Glutamatergic neuron (in vitro differentiated cells): ENCODE measurements at regions not wholly inside any gene's neighbourhood (a gene's known extent, or its start where the extent isn't known, plus 50 kb on each side); places are given as distances from the start of the nearest gene placed in this dataset.
"Not testable (repeated sequence)": the region's sequence is repeated elsewhere in the genome, so short reads cannot be mapped to it uniquely, and the experiment has no call there.

ENCODE experiments used
- DNase-seq: peaks from one replicate; pipeline ENCODE4 v3.0.0; 2022
- H3K27ac Mint-ChIP-seq: one replicate; pipeline ENCODE4 v1.8.0; 2020; ENCODE audit warnings: mild to moderate bottlenecking, mixed read lengths, inconsistent platforms; ENCODE audit not compliant: unreplicated experiment
- H3K27me3 Mint-ChIP-seq: one replicate; pipeline ENCODE4 v1.8.0; 2020; ENCODE audit warnings: mild to moderate bottlenecking, moderate library complexity, mixed read lengths, inconsistent platforms; ENCODE audit not compliant: unreplicated experiment
- H3K36me3 Mint-ChIP-seq: one replicate; pipeline ENCODE4 v1.8.0; 2020; ENCODE audit warnings: mild to moderate bottlenecking, mixed read lengths, inconsistent platforms; ENCODE audit not compliant: unreplicated experiment
- H3K4me1 Mint-ChIP-seq: one replicate; pipeline ENCODE4 v1.8.0; 2020; ENCODE audit warnings: mild to moderate bottlenecking, low read depth, mixed read lengths, inconsistent platforms; ENCODE audit not compliant: unreplicated experiment
- H3K4me3 Mint-ChIP-seq: one replicate; pipeline ENCODE4 v1.8.0; 2020; ENCODE audit warnings: mild to moderate bottlenecking, mixed read lengths, inconsistent platforms; ENCODE audit not compliant: unreplicated experiment
- H3K9me3 Mint-ChIP-seq: one replicate; pipeline ENCODE4 v1.8.0; 2020; ENCODE audit warnings: mild to moderate bottlenecking, moderate library complexity, mixed read lengths, inconsistent platforms; ENCODE audit not compliant: unreplicated experiment
- TF ChIP-seq, protein P1 (sequence below): fragments of 200-600 bp; sonication (generic); IDR thresholded peaks from one replicate; pipeline ENCODE4 v1.5.0; 2021; ENCODE audit not compliant: partially characterized antibody, unreplicated experiment

DNA sequence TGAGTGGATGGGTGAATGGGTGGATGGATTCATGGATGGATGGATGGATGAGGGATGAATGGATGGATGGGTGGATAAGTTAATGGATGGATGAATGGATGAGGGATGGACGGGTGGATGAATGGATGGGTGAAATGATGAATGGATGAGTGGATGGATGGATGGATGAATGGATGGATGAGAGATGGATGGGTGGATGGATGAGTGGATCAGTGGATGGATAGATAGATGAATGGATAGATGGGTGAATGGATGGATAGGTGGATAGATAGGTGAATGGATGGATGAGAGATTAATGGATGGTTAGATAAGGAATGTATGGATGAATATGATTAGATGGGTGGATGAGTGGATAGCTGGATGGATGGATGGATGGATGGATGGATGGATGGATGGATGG is 313.5 kb downstream of the NPHP4 start:
- Mint-ChIP-seq H3K27ac (no peak overlapping the region), H3K9me3 (peaks cover 9% of the 10 kb centered on the region), H3K4me3 (no peak overlapping the region), H3K36me3 (peaks cover 5% of the 10 kb centered on the region), H3K4me1 (no peaks in the 10 kb centered on the region), H3K27me3 (peaks cover 3% of the 10 kb centered on the region)
- TF ChIP-seq, protein P1, sequence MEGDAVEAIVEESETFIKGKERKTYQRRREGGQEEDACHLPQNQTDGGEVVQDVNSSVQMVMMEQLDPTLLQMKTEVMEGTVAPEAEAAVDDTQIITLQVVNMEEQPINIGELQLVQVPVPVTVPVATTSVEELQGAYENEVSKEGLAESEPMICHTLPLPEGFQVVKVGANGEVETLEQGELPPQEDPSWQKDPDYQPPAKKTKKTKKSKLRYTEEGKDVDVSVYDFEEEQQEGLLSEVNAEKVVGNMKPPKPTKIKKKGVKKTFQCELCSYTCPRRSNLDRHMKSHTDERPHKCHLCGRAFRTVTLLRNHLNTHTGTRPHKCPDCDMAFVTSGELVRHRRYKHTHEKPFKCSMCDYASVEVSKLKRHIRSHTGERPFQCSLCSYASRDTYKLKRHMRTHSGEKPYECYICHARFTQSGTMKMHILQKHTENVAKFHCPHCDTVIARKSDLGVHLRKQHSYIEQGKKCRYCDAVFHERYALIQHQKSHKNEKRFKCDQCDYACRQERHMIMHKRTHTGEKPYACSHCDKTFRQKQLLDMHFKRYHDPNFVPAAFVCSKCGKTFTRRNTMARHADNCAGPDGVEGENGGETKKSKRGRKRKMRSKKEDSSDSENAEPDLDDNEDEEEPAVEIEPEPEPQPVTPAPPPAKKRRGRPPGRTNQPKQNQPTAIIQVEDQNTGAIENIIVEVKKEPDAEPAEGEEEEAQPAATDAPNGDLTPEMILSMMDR: no peak
- DNase-seq: no peak

DNA sequence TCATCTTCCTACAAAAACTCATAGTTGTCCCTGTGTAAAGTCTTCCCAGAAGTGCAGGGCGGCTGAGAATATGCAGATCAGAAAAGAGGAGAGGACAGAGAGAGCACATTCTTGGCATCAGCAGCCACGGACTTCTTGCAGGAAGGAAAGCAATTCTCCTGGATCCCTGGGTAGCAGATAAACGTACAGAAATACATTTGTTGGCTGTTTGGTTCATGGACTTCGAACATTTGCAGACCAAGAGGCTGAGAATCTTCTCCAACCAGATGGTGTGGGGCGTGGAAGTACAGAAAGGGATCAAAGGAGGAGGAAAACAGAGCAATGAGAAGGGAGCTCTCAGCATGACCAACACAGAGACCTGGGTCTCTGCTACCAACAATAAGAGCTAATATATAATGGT is 319.9 kb downstream of the NPHP4 start:
- H3K27ac Mint-ChIP-seq, H3K27me3 Mint-ChIP-seq, H3K4me3 Mint-ChIP-seq, H3K4me1 Mint-ChIP-seq, DNase-seq: not testable (repeated sequence)
- H3K36me3 Mint-ChIP-seq: peaks cover 14% of the 10 kb centered on the region
- H3K9me3 Mint-ChIP-seq: peaks cover 23% of the 10 kb centered on the region

DNA sequence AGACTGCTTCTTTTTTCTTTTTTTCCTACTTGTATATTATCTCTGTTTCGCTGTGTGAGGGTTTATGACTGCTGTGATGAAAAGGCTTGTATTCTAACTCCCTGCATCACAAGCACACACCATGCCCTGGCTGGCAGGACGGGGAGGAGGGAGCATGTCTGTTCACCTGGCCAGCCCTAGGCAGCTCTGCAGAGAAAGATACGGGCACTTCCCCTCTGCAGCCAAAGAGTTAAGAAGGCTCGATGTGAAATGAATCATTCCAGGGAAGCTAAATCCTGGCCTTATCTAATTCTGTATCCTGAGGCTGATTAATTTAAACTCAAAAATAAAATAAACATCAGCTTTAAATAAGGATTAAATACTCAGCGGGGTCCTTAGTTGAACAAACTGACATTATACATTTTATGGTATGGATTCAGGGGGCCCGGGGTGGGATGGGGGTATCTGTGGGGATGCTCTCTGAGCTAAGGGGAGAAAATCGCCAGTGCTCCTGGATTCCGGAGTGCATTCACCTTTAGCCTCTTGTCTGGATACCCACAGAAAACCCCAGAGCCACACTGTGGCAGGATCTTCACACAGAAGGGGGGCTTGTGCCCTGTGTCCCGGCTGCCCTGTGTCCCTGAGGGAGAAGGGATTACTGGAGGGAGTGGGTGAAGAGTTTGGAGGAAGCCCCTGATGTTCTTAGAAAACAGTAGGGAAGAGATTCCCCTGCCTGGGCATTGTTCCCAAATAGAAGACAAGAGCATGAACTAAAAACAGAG is 321.5 kb downstream of the NPHP4 start:
- no peak for DNase-seq
- Mint-ChIP-seq H3K4me3 (no peak overlapping the region), H3K27me3 (peaks cover 8% of the 10 kb centered on the region), H3K36me3 (peaks cover 14% of the 10 kb centered on the region), H3K9me3 (peaks cover 34% of the 10 kb centered on the region), H3K4me1 (no peaks in the 10 kb centered on the region), H3K27ac (no peak overlapping the region)
- TF ChIP-seq, protein P1: no peak

DNA sequence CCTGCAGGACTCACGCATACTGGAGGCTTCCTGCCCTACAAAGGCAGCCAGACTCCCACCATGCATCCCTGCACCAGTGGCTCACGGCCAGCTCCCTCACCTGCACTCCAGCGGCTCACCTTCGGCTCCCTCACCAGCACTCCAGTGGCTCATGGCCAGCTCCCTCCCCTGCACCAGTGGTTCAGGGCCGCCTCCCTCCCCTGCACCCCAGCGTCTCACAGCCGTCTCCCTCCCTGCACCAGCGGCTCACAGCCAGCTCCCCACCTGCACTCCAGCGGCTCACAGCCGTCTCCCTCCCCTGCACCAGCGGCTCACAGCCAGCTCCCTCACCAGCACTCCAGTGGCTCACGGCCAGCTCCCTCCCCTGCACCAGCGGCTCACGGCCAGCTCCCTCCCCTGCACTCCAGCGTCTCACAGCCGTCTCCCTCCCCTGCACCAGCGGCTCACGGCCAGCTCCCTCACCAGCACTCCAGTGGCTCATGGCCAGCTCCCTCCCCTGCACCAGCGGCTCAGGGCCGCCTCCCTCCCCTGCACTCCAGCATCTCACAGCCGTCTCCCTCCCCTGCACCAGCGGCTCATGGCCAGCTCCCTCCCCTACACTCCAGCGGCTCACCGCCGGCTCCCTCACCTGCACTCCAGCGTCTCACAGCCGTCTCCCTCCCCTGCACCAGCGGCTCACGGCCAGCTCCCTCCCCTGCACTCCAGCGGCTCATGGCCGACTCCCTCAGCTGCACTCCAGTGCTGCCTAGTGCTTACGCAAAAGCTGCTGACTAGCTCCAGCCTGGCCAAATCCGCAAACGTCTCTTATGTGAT is 324.5 kb downstream of the NPHP4 start:
- H3K4me3 Mint-ChIP-seq: no peak overlapping the region
- TF ChIP-seq, protein P1: no peak
- no peak for DNase-seq
- H3K36me3 Mint-ChIP-seq: peaks cover 14% of the 10 kb centered on the region
- peaks cover 8% of the 10 kb centered on the region for H3K27me3 Mint-ChIP-seq
- no peak overlapping the region for H3K27ac Mint-ChIP-seq
- H3K9me3 Mint-ChIP-seq: peaks cover 36% of the 10 kb centered on the region
- H3K4me1 Mint-ChIP-seq: no peaks in the 10 kb centered on the region

DNA sequence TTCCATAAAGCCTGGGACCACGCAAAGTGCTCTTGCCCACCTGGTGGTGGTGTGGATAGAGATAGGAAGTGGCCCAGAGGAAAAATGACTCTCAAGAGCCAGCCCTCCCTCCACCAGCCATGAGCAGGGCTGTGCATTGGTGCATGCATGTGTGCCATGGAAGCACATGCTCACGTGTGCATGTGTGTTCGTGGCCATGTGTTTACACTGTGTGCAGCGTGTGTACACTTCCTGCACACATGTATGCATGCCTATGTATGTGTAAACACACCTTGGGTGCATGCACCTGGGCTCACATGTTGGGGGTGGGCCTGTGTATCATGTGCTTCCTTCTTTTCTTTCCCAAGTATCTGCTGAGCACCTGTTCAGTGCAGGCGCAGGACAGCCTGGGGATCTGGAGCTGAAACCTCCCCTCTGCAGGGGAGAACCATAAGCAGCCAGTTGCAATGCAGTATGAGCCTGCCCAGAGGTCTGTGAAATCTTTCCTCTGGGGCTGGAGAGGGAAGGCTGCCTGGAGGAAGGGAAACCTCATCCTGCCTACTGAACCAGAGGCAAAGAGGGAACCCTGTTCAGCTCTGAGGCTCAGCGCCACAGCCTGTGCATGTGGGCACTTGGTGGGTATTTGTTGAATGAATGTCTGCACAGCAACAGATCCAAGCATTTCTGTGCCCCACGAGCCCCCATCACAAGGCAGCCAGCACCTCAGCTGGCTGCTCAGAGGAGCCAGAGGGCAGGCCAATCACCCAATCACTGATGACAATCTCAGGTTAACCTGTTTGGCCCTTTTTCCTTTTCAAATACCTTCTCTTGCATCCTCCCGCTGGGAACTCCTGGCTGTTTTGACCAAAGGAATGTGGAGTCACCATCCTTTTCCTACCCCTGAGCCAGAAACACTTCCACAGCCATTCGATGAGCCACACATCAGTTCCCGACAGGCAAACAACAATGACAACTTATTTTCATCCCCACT is 327.0 kb downstream of the NPHP4 start:
- Mint-ChIP-seq H3K4me1 (no peaks in the 10 kb centered on the region), H3K27me3 (peaks cover 8% of the 10 kb centered on the region), H3K4me3 (no peak overlapping the region), H3K36me3 (peaks cover 9% of the 10 kb centered on the region), H3K9me3 (peaks cover 32% of the 10 kb centered on the region), H3K27ac (no peak overlapping the region)
- DNase-seq: no peak
- TF ChIP-seq, protein P1: no peak
